HepG2 (cell line): ENCODE measurements at regions not wholly inside any gene's neighbourhood (a gene's known extent, or its start where the extent isn't known, plus 50 kb on each side); places are given as distances from the start of the nearest gene placed in this dataset.

Experiments
- ATAC-seq: fragments of 200-7000 bp; cut with Tn5 transposase; 3 replicates; pipeline ENCODE4 v1.9.1; 2020; ENCODE audit warnings: mild to moderate bottlenecking, moderate library complexity
- BruUV-seq: library from RNA; stranded (reverse); fragments of 400-500 nt; replicated peaks from 2 replicates; lab custom pipeline; 2021; lab: Mats Ljungman, UMichigan
- CTCF ChIA-PET: fragments of 300-600 bp; formaldehyde crosslinking; extraction: SDS; loops from one replicate; lab custom pipeline; 2021; ENCODE audit warnings: low total read pairs, inconsistent platforms, low intra/inter-chr PET ratio; lab: Yijun Ruan, JAX
- POLR2A ChIA-PET: fragments of 350-600 bp; sonication (Branson Sonifier 250); formaldehyde crosslinking; loops from one replicate; lab custom pipeline; 2020; ENCODE audit warnings: antibody characterized with exemption, inconsistent platforms; lab: Yijun Ruan, JAX
- DNase-seq: peaks from one replicate; pipeline ENCODE4 v3.0.0-alpha.2; 2015; ENCODE audit warnings: low spot score
- FAIRE-seq: peaks from 3 replicates; lab custom pipeline; 2011; peaks lifted over from hg19 to GRCh38; lab: Jason Lieb, UNC
- H2AFZ ChIP-seq: one replicate; pipeline ENCODE4 v1.6.1; 2011; ENCODE audit warnings: low read length, inconsistent platforms
- H3K27ac ChIP-seq: fragments of 300-600 bp; 3 replicates; pipeline ENCODE4 v1.8.0; 2011; ENCODE audit warnings: mixed run types, mild to moderate bottlenecking, mixed read lengths, low read length, inconsistent platforms; ENCODE audit not compliant: insufficient read depth; ENCODE audit errors: extremely low read length
- H3K27me3 ChIP-seq, 2 experiments: fragments of 200-600 bp in 1 of 2; 2 replicates in 1 of 2; 3 replicates in 1 of 2; pipeline versions ENCODE4 v1.6.0 to v1.8.0; 2011; ENCODE audit warnings: low read length in 2 of 2, mild to moderate bottlenecking in 2 of 2, moderate library complexity in 2 of 2, inconsistent platforms in 1 of 2; ENCODE audit not compliant: insufficient read depth in 2 of 2, control insufficient read depth in 1 of 2
- H3K36me3 ChIP-seq, 2 experiments: fragments of 200-600 bp in 1 of 2; replicated peaks in 1 of 2; 2 replicates in 1 of 2; 3 replicates in 1 of 2; pipeline versions ENCODE4 v1.5.1 to v1.8.0; 2011; ENCODE audit warnings: low read length in 2 of 2, inconsistent platforms in 1 of 2; ENCODE audit not compliant: insufficient read depth in 2 of 2, control insufficient read depth in 1 of 2
- H3K4me1 ChIP-seq: 2 replicates; pipeline ENCODE4 v1.5.1; 2012; ENCODE audit warnings: low read length, inconsistent platforms; ENCODE audit not compliant: insufficient read depth
- H3K4me2 ChIP-seq: 2 replicates; pipeline ENCODE4 v1.6.0; 2011; ENCODE audit warnings: low read depth, low read length, inconsistent platforms
- H3K4me3 ChIP-seq, 3 experiments: fragments of 200-600 bp in 1 of 3; sonication (generic), shearing (Covaris generic) in 1 of 3; replicated peaks in 1 of 3; 2 replicates each; pipeline ENCODE4 v1.5.1; 2011 to 2016; ENCODE audit warnings: low read length in 3 of 3, inconsistent platforms in 2 of 3, low read depth in 2 of 3, mild to moderate bottlenecking in 2 of 3, control low read depth in 1 of 3, mixed read lengths in 1 of 3; ENCODE audit not compliant: insufficient read depth in 1 of 3
- H3K79me2 ChIP-seq: one replicate; pipeline ENCODE4 v1.6.1; 2011; ENCODE audit warnings: low read length, inconsistent platforms; ENCODE audit not compliant: insufficient read depth
- H3K9ac ChIP-seq: 2 replicates; pipeline ENCODE4 v1.6.0; 2011; ENCODE audit warnings: mild to moderate bottlenecking, low read depth, low read length, inconsistent platforms; ENCODE audit not compliant: insufficient read depth
- H3K9me3 ChIP-seq: 2 replicates; pipeline ENCODE4 v1.5.1; 2012; ENCODE audit warnings: mild to moderate bottlenecking, low read length
- H4K20me1 ChIP-seq: 2 replicates; pipeline ENCODE4 v1.6.0; 2011; ENCODE audit warnings: inconsistent platforms, mild to moderate bottlenecking, low read length, moderate library complexity; ENCODE audit not compliant: insufficient read depth
- ARID3A ChIP-seq: IDR thresholded peaks from 2 replicates; pipeline ENCODE4 v1.6.1; 2012; ENCODE audit warnings: low read depth, low read length, improper control_type of control experiment
- CTCF ChIP-seq: sonication (generic); formaldehyde crosslinking; IDR thresholded peaks from 2 replicates; pipeline ENCODE4 v1.5.0; 2020; ENCODE audit warnings: mild to moderate bottlenecking, missing genetic modification reagents, moderate library complexity
- PITX1 ChIP-seq: sonication (generic); formaldehyde crosslinking; IDR thresholded peaks from 2 replicates; pipeline ENCODE4 v1.5.1; 2020; ENCODE audit warnings: mild to moderate bottlenecking, missing genetic modification reagents
- RAD21 ChIP-seq: fragments of 450-650 bp; formaldehyde crosslinking; IDR thresholded peaks from 2 replicates; pipeline ENCODE4 v1.5.0; 2020; ENCODE audit warnings: mild to moderate bottlenecking
- SMC3 ChIP-seq: IDR thresholded peaks from 2 replicates; pipeline ENCODE4 v1.6.1; 2011; ENCODE audit warnings: low read length, improper control_type of control experiment
- STAG1 ChIP-seq: sonication (generic); formaldehyde crosslinking; IDR thresholded peaks from 2 replicates; pipeline ENCODE4 v1.4.0; 2020; ENCODE audit warnings: missing genetic modification reagents
- ZNF816 ChIP-seq: sonication (generic); formaldehyde crosslinking; IDR thresholded peaks from 2 replicates; pipeline ENCODE4 v1.8.0; 2022; ENCODE audit warnings: missing genetic modification reagents, mild to moderate bottlenecking, borderline replicate concordance
- WGBS: methylation state at CpG from one replicate; pipeline ENCODE4 v1.1.6; 2017; ENCODE audit warnings: low lambda C conversion rate; 5-methylcytosine and 5-hydroxymethylcytosine counted together
- in situ Hi-C: cut with HindIII; loops from 2 replicates; pipeline ENCODE4 v1.10.0; 2017; ENCODE audit warnings: low pct_unique_long_range_greater_than_20kb; ENCODE audit not compliant: extremely low pct_ligation_motif_present
- intact Hi-C: fragments of 100-400 bp; cut with micrococcal nuclease; formaldehyde crosslinking; loops from one replicate; pipeline ENCODE4 v1.10.0; 2022; ENCODE audit not compliant: unreplicated experiment

GRCh38 chr18:46213295-46213694 is 109.1 kb downstream of the HAUS1 start:
- Histone ChIP-seq H3K4me1 (no peaks in the 10 kb centered on the region), H3K4me3 (no peak overlapping the region), H3K27ac (no peak overlapping the region), H3K4me2 (no peak overlapping the region), H3K27me3 (no peaks in the 10 kb centered on the region; a peak in 1 of 5 replicates), H3K79me2 (peaks cover 28% of the 10 kb centered on the region), H2AFZ (no peak overlapping the region), H3K9ac (no peak overlapping the region), H4K20me1 (no peaks in the 10 kb centered on the region), H3K36me3 (peaks cover 3 to 15% of the 10 kb centered on the region in 2 experiments; a peak in 3 of 5 replicates), H3K9me3 (no peaks in the 10 kb centered on the region)
- no TSS peak for BruUV-seq
- ChIA-PET CTCF (interaction anchor here (2.0 to 2.9 kb wide), 2 partner anchors 40 to 64 kb away, joined by 13 to 40 read pairs; a partner anchor contains a TSS), POLR2A (interaction anchor here (1.0 kb wide), 1 partner anchor 41 kb away, joined by 3 read pairs; no protein-coding TSS in a partner anchor)
- TF ChIP-seq STAG1 (peak; percentile 61), SMC3 (peak; percentile 62), CTCF (CRISPR knock-in tag) (peak; percentile 37), ARID3A (peak; percentile 58; the same call in 1 of the 2 replicates), RAD21 (CRISPR knock-in tag) (peak; percentile 37; the same call in 1 of the 2 replicates), ZNF816 (CRISPR knock-in tag) (no peak), PITX1 (no peak)
- 38% methylated on average over 3 of the region's 3 CpGs for WGBS
- in situ Hi-C loops, result no loop called here
- intact Hi-C loops, result loop anchor here (1.0 kb wide), 1 partner anchor 65 kb away; no protein-coding TSS in a partner anchor
- ATAC-seq, result no peak
- DNase-seq, result peak; percentile 5
- peak; percentile 28 for FAIRE-seq
